Fibroblast of pulmonary artery (primary cell): ENCODE measurements at regions not wholly inside any gene's neighbourhood (a gene's known extent, or its start where the extent isn't known, plus 50 kb on each side); places are given as distances from the start of the nearest gene placed in this dataset.

ENCODE experiments used
- DNase-seq: peaks from one replicate; pipeline ENCODE4 v3.0.0-alpha.2; 2010; ENCODE audit warnings: low read depth
- H3K4me3 ChIP-seq: replicated peaks from 2 replicates; pipeline ENCODE4 v1.5.1; 2011; ENCODE audit warnings: low read depth, mild to moderate bottlenecking, control low read depth, low read length, moderate library complexity
- TF ChIP-seq, protein P1 (sequence below): IDR thresholded peaks from 2 replicates; pipeline ENCODE4 v1.5.1; 2011; ENCODE audit warnings: mild to moderate bottlenecking, control low read depth, low read length, inconsistent platforms; ENCODE audit errors: missing control alignments

DNA sequence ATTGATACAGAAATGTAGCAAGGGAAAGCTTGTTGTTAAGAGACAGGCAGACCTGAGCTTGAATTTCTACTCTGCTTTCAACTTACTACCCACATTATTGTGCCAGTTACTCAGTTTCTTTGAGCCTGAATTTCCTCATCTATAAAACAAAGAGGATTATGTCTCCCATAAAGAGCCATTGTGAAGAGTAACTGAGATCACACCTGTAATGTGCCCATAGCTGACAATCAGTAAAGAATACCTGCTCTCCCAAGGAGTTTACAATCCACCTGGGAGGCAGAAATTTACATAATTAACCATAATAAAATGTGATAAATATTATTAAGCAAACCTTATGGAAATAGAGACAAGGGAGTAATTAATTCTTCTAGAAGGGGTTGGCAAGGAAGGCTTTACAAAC is 204.9 kb downstream of the EPM2A start:
- no peak for DNase-seq
- H3K4me3 ChIP-seq = no peak overlapping the region
- TF ChIP-seq, protein P1, sequence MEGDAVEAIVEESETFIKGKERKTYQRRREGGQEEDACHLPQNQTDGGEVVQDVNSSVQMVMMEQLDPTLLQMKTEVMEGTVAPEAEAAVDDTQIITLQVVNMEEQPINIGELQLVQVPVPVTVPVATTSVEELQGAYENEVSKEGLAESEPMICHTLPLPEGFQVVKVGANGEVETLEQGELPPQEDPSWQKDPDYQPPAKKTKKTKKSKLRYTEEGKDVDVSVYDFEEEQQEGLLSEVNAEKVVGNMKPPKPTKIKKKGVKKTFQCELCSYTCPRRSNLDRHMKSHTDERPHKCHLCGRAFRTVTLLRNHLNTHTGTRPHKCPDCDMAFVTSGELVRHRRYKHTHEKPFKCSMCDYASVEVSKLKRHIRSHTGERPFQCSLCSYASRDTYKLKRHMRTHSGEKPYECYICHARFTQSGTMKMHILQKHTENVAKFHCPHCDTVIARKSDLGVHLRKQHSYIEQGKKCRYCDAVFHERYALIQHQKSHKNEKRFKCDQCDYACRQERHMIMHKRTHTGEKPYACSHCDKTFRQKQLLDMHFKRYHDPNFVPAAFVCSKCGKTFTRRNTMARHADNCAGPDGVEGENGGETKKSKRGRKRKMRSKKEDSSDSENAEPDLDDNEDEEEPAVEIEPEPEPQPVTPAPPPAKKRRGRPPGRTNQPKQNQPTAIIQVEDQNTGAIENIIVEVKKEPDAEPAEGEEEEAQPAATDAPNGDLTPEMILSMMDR = no peak

DNA sequence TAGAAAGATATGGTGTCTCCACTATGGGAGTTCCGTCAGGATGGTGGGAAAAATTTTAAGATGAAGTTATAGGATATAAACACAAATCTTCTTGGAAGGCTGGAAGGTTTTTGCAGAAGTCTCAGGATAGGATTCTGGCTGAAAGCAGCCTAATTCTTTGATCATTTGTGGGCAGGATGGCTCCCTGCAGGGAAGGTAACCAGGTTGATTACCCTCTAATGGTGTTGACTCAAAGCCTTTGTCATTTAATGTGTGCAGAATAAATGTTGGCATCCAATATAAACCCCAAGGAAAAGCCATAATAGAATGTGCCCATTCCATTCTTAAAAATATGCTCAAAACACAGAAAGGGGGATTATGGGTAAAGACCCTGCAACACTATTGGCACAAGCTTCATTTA is 204.3 kb downstream of the EPM2A start:
- H3K4me3 ChIP-seq = no peak overlapping the region

DNA sequence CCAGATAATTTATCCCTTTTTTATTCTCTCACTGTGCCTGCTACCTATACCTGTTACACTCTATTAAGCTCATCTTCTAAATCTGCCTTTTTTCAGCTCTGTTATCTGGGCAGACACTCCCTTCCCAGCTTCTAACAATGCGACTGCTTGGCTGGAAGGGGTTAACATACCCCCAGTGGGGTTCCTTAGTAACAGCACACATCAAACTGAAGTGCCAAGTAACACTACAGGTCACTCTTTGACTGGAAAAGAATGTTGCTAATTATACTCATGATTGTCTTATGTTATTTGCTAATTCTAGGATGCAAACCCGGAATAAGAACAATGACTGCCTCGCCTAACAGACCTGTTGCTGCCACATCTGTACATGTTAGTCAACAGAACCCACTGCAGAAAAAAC is 203.5 kb downstream of the EPM2A start:
- H3K4me3 ChIP-seq = no peak overlapping the region
- no peak for DNase-seq
- TF ChIP-seq, protein P1 = no peak

More for the DNA sequence above, 204.3 kb downstream of the EPM2A start:
- TF ChIP-seq, protein P1 = no peak
- DNase-seq = no peak

DNA sequence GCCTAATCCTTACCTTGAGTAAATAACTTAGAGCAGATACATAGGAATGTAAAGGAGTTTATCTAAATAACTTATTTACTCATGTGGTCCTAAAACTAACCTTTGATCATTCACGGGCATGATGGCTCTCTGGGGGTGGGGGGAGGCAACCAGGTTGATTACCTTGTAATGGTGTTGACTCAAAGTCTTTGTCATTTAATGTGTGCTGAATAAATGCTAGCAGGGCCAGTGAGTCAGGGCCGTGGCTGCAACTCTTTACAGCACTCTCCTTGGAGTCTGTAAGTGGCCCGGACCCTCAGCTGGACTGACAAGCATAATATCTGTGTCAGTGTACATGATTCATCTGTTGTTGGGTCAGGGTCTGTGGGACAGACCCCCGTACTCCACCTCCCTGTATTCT is 203.0 kb downstream of the EPM2A start:
- no peak for DNase-seq
- no peak overlapping the region for H3K4me3 ChIP-seq
- TF ChIP-seq, protein P1 = no peak

GRCh38 chr6:145534989-145535388 is 200.3 kb downstream of the EPM2A start:
- no peak overlapping the region for H3K4me3 ChIP-seq
- TF ChIP-seq, protein P1 = no peak
- DNase-seq = no peak

DNA sequence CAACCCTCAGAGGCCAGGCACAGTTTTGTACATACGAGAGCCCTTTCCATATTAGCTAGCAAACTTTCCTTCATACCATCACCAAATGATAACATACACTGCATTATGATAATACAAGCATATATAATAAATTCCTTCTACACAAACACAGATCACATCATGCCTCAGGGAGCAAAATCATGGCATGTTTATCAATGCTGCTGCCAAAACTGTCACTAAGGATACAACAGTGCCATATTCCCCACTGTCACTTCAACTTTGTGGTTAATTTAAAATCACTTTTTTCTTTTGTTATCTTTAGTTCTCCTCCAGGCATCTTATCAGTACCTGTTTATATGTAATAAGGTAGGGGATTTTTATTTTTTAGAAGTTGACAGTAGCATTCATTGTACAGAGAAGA is 196.3 kb downstream of the EPM2A start:
- H3K4me3 ChIP-seq = no peak overlapping the region
- TF ChIP-seq, protein P1 = no peak
- no peak for DNase-seq

DNA sequence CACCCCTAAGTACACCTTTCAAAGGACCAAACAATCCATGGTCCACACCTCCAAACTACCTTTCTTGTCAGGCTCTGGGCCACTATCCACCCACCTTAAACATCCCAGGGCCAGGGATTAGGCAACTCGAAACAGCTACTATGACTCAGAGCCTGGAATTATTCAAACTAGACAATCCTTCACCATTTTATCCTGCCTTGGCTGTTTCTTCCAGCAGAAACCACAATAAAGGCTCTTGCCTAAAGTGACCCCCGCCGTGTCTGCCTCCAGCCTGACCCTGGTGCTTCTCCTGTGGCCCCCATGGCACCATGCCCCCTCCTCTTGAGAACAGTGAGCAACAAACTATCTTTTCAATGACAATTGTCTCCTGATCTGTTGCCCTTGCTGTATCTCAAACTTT is 195.5 kb downstream of the EPM2A start:
- TF ChIP-seq, protein P1 = no peak
- no peak overlapping the region for H3K4me3 ChIP-seq
- DNase-seq = peak; percentile 20
